22Rv1 (cell line): ENCODE measurements at regions not wholly inside any gene's neighbourhood (a gene's known extent, or its start where the extent isn't known, plus 50 kb on each side); places are given as distances from the start of the nearest gene placed in this dataset.

Experiments
- ZFX ChIP-seq: fragments of 450-650 bp; IDR thresholded peaks from 2 replicates; pipeline ENCODE4 v1.6.1; 2017; ENCODE audit warnings: antibody characterized with exemption, borderline replicate concordance
- TF ChIP-seq, protein P1 (sequence below): fragments of 450-650 bp; IDR thresholded peaks from 2 replicates; pipeline ENCODE4 v1.5.1; 2017; ENCODE audit warnings: mild to moderate bottlenecking

GRCh38 chr12:91432755-91433154 is 250.1 kb upstream of the DCN start:
- TF ChIP-seq, protein P1, sequence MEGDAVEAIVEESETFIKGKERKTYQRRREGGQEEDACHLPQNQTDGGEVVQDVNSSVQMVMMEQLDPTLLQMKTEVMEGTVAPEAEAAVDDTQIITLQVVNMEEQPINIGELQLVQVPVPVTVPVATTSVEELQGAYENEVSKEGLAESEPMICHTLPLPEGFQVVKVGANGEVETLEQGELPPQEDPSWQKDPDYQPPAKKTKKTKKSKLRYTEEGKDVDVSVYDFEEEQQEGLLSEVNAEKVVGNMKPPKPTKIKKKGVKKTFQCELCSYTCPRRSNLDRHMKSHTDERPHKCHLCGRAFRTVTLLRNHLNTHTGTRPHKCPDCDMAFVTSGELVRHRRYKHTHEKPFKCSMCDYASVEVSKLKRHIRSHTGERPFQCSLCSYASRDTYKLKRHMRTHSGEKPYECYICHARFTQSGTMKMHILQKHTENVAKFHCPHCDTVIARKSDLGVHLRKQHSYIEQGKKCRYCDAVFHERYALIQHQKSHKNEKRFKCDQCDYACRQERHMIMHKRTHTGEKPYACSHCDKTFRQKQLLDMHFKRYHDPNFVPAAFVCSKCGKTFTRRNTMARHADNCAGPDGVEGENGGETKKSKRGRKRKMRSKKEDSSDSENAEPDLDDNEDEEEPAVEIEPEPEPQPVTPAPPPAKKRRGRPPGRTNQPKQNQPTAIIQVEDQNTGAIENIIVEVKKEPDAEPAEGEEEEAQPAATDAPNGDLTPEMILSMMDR, result no peak
- no peak for TF ChIP-seq ZFX
